ENCODE measurements at regions not wholly inside any gene's neighbourhood (a gene's known extent, or its start where the extent isn't known, plus 50 kb on each side); places are given as distances from the start of the nearest gene placed in this dataset.

- TF ChIP-seq EZH2 (optimal IDR thresholded peaks at IDR 0.05; ENCODE audit: low read depth, low read length), result no peak
- TF ChIP-seq EZH2phosphoT487 (IDR thresholded peaks at IDR 0.05; ENCODE audit: low read length), result no peak
These were observed 780.9 kb downstream of the QKI start for GRCh38 chr6:164195278-164195941.

Measured in MM.1S (cell line).